ENCODE measurements at regions not wholly inside any gene's neighbourhood (a gene's known extent, or its start where the extent isn't known, plus 50 kb on each side); places are given as distances from the start of the nearest gene placed in this dataset.
"Not testable (repeated sequence)": the region's sequence is repeated elsewhere in the genome, so short reads cannot be mapped to it uniquely, and the experiment has no call there.

- no peak for DNase-seq
These were observed 50.5 kb upstream of the MAP4K3 start for GRCh38 chr2:39487398-39488250.

- no peak for DNase-seq
These were observed 51.4 kb upstream of the MAP4K3 start for GRCh38 chr2:39488450-39488849.

- no peak for DNase-seq
These were observed 53.5 kb upstream of the MAP4K3 start for GRCh38 chr2:39490586-39490985.

- DNase-seq = no peak
These were observed 54.6 kb upstream of the MAP4K3 start for GRCh38 chr2:39491653-39492052.

DNA sequence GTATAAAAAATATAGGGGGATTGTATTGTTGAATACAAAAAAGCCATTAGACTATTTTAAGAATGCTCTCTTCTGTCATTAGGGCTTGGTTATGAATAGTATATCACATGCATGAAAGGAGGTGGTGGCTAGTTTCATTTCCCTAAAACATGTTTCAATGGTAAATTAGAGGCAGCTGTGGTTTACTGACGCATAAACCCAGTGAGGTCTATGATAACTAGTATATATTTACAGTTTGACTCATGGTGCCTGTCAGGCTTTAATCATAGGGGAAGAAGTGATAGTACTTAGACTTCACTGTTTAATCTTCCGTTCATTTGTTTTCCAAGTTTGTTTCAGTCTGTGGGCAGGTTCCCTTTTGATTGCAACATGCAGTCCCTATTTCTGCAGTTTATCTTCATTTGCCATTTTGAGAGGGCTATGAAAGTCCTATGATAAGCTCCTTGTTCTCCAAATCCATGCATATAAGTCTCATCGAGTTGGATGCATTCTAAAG lies 55.1 kb upstream of the MAP4K3 start:
- DNase-seq = no peak

DNA sequence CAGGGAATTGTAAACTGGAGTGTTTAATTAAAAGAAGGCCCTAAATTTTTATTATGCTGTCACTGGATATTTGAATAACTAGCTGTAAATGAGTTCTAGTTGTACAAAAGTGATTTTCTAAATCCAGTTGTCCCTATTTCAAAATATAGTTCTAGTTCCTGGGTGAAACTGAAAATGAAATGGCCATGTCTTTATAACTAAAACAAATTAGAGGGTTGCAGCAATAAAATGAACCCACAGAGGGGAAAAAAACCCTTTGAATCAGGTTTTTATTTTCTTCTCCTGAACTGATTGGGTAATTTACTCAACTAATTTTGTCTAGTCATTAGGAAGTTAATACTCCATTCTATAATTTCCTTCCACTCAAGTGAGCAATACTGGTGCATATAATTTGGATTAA lies 55.6 kb upstream of the MAP4K3 start:
- no peak for DNase-seq

DNA sequence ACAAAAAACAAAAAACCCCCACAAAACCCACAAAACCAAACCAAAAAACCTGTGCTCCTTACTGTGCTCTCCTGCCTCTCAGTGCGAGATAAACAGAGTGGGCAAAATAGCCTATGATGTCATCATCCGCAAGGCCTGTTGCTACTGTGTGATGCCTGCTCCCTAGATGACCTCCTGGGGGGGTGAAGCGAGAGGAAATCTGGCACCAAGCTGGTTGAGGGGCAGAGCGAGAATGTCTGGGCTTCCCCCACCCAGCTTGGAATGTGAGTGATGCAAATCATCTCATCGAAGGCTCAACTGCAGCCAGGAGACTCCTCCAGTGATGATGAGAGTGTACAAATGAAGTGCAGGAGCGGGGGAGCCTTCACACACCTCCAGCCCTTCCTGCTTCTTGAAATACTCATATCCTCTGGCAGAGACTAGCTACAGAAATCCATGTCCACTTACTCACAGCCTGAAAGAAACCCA lies 57.7 kb upstream of the MAP4K3 start:
- no peak for DNase-seq

- no peak for DNase-seq
These were observed 60.2 kb upstream of the MAP4K3 start for GRCh38 chr2:39497082-39497801.

GRCh38 chr2:39498176-39498575 lies 61.1 kb upstream of the MAP4K3 start:
- not testable (repeated sequence) for DNase-seq

- DNase-seq = no peak
These were observed 61.7 kb upstream of the MAP4K3 start for GRCh38 chr2:39498786-39499185.

DNA sequence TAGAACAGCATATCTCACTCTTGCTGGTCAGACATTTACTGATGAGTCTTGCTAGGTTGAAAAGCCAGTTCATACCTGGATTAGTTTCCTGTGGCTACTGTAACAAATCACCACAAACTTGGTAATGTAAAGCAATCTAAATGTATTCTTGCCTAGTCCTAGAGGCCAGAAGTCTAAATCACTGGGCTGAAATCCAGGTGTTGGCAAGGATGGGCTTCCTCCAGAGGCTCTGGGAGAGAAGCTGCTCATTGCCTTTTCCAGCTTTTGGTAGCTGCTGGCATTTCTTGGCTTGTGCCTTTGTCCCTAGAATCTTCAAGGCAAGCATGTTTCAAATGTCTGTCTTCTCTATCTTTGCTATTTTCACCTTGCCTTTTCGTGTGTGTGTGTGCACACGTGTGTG lies 62.3 kb upstream of the MAP4K3 start:
- no peak for DNase-seq

- no peak for DNase-seq
These were observed 64.3 kb upstream of the MAP4K3 start for GRCh38 chr2:39501412-39501811.

- no peak for DNase-seq
These were observed 66.2 kb upstream of the MAP4K3 start for GRCh38 chr2:39503277-39503676.

GRCh38 chr2:39504790-39505335 lies 67.8 kb upstream of the MAP4K3 start:
- no peak for DNase-seq

- no peak for DNase-seq
These were observed 69.1 kb upstream of the MAP4K3 start for GRCh38 chr2:39506215-39506614.

DNA sequence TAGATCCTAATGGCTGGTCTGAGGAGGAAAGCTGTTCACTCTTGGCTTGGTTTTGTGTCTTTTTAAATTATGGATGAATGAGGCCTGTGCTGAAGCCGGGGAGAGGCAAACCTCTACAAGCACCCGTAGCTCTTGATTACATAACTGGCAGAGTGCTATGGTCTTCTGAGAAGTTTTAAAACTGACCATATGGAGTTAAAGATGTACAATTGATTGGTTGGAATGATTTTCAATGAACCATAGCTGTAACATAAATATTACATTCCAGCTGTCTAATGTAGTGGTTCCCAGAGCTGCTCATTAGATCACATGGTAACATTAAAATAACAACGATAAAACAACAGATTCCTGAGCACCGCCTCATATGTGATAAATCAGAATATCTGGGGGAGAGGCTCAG lies 71.1 kb upstream of the MAP4K3 start:
- no peak for DNase-seq

GRCh38 chr2:39510140-39510539 lies 73.1 kb upstream of the MAP4K3 start:
- DNase-seq = no peak

DNA sequence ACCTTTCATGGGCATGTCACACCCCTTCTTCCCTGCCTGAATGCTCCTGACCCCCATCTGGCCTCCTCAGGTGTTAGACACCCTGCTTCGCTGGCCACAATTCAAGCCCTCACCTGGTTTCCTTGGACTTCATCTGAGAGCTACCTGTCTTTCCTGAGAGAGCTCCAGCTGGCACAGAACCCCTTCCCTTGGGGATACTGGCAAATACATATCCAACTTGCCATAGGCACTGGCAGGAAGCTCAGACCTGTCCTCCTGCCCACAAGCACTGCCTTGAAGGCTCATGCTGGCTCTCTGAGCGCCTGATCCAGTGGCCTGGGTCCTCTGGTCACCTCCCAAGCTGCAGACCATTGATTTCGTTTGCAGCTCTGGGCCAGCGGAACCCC lies 74.1 kb upstream of the MAP4K3 start:
- no peak for DNase-seq

DNA sequence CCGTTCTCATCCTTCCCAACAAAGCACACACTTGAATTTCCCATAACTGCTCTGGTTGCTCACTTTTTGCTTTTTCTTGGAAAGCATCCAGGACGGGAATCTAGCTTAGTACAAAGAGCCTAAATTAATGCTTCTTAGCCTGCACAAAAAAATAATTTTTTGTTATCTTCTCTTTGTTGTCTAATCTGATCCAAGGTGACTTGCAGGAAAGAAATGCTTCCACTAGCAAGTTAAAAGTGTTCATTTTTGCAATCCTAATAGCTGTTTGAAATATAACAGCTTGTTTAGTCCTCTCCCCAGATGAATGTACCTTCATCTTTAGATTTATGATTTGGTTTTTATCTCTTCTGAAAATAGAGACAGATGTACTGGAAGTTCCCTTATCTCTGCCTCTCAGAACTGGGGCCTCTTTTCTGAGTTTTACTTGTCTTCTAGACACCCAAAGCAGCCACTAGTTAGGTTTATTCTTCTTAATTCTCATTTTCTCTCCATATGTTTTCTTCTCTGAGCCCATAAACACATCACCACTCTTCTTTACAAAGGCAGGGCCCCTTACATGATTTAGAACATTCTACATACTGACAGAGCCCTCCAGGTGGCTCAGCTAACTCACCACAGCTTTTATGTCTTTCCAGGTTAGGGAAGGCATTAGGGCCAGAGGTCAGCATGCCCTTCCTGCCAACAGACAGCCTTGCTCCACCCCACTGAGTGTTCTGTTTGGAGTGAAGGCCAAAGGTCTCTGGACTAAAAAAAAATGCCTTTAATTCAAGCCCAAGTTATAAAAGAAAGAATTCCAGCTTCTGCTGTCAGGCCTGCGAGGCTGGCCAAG lies 74.7 kb upstream of the MAP4K3 start:
- no peak for DNase-seq

GRCh38 chr2:39512434-39512935 lies 75.4 kb upstream of the MAP4K3 start:
- DNase-seq = no peak

DNA sequence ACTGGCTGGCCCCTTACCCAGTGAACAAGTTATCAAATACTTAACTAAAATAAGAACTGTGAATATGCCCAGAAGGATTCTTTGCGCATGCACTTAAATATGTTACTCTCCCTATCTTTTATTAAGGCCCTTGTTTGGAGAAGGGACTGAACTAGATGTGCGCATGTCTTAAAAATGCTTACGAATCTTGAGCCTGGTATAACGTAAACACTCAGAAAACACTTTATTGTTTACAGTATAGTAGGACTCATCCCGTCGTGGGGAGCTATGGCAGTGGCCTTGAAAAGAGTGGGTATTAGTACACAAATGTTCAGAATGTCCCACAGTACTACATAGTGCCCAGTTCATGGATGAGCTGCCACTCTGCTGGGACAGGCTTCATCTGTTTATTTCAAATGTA lies 75.9 kb upstream of the MAP4K3 start:
- DNase-seq = no peak

DNA sequence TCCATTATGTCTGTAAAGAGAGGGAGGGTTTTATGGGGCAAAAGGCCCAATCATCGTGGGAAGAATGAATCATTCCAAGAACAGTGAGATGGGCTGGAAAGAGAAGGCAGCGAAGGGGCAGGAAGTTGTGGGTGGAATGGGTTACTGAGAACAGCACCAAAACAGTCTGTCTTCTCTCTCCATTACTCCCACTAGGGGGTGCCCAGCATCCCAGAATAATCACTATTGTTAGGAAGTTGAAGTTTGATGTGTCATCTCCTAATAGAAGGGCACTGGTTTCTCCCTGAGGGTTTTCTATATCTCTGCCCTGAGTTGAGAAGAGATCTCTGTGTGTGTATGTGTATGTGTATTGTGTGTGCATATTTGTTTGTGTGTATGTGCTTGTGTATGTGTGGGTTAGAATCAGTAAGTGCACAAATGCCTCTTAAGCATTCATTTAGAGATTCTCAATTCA lies 76.6 kb upstream of the MAP4K3 start:
- DNase-seq = peak; percentile 57 to 61

DNA sequence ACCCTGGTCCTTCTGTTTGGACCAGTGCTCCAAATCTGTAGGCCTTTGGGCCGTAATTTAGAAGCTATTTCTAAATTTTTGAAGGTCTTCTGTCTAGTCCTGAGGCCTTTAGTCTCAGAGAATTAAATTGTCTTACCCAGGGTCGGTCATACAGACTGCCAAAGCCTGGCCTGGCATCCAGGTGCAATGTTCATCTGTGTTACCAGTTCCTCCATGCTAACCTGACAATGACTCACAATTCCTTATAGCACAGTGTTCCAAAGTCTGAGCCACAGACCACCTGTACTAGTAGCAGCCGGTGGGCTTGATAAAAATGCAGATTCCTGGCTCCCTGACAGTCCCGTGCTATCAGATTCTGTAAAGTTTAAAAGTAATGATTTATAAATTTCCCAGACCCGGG lies 77.7 kb upstream of the MAP4K3 start:
- DNase-seq = no peak
